GM12864 (cell line): ENCODE measurements at regions not wholly inside any gene's neighbourhood (a gene's known extent, or its start where the extent isn't known, plus 50 kb on each side); places are given as distances from the start of the nearest gene placed in this dataset.
A peak's percentile ranks its signal among the peaks of the same experiment; 100 is the strongest.
"Not testable (repeated sequence)": the region's sequence is repeated elsewhere in the genome, so short reads cannot be mapped to it uniquely, and the experiment has no call there.

Source experiments
- DNase-seq: peaks from one replicate; pipeline ENCODE4 v3.0.0-alpha.2; 2011; ENCODE audit warnings: low read depth
- H3K4me3 ChIP-seq: 2 replicates; pipeline ENCODE4 v1.5.1; 2011; ENCODE audit warnings: mild to moderate bottlenecking, low read depth, low read length, control low read depth
- CTCF ChIP-seq: IDR thresholded peaks from 2 replicates; pipeline ENCODE4 v1.5.1; 2011; ENCODE audit warnings: low read depth, mild to moderate bottlenecking, moderate library complexity, low read length, control low read depth, inconsistent platforms; ENCODE audit errors: missing control alignments

GRCh38 chr3:90145094-90145860 is 1037.9 kb downstream of the EPHA3 start:
- H3K4me3 ChIP-seq = no peak overlapping the region
- no peak for DNase-seq
- TF ChIP-seq CTCF = no peak

GRCh38 chr3:90180096-90180495 is 1072.7 kb downstream of the EPHA3 start:
- no peak overlapping the region for H3K4me3 ChIP-seq
- no peak for DNase-seq
- TF ChIP-seq CTCF = no peak

- H3K4me3 ChIP-seq = no peak overlapping the region
- no peak for TF ChIP-seq CTCF
- DNase-seq = no peak
Observed at GRCh38 chr3:90180543-90180942, 1073.1 kb downstream of the EPHA3 start.

GRCh38 chr3:90182291-90182976 is 1075.0 kb downstream of the EPHA3 start:
- H3K4me3 ChIP-seq, DNase-seq: not testable (repeated sequence)
- TF ChIP-seq CTCF = peak; percentile 36

- no peak for DNase-seq
- TF ChIP-seq CTCF = no peak
- no peak overlapping the region for H3K4me3 ChIP-seq
Observed at GRCh38 chr3:90184861-90185260, 1077.4 kb downstream of the EPHA3 start.

- not testable (repeated sequence) for DNase-seq, H3K4me3 ChIP-seq
Observed at GRCh38 chr3:90197383-90197782, 1090.0 kb downstream of the EPHA3 start.

GRCh38 chr3:90202931-90203330 is 1095.5 kb downstream of the EPHA3 start:
- not testable (repeated sequence) for H3K4me3 ChIP-seq, DNase-seq

- DNase-seq, H3K4me3 ChIP-seq: not testable (repeated sequence)
Observed at GRCh38 chr3:90206482-90206881, 1099.1 kb downstream of the EPHA3 start.

- not testable (repeated sequence) for H3K4me3 ChIP-seq, DNase-seq
Observed at GRCh38 chr3:90207353-90208097, 1100.1 kb downstream of the EPHA3 start.
